ENCODE measurements at regions not wholly inside any gene's neighbourhood (a gene's known extent, or its start where the extent isn't known, plus 50 kb on each side); places are given as distances from the start of the nearest gene placed in this dataset.
A peak's percentile ranks its signal among the peaks of the same experiment; 100 is the strongest.

GRCh38 chr3:117191245-117191644 is 481.7 kb downstream of the TUSC7 start:
- H3K4me3 ChIP-seq, result no peak overlapping the region
- H3K9me3 ChIP-seq (replicated peaks), result no peaks in the 10 kb centered on the region
- H3K27me3 ChIP-seq, result no peaks in the 10 kb centered on the region
- no peaks in the 10 kb centered on the region for H3K4me1 ChIP-seq
- no peak for DNase-seq
- H3K36me3 ChIP-seq, result no peaks in the 10 kb centered on the region
- H3K27ac ChIP-seq, result no peak overlapping the region

DNA sequence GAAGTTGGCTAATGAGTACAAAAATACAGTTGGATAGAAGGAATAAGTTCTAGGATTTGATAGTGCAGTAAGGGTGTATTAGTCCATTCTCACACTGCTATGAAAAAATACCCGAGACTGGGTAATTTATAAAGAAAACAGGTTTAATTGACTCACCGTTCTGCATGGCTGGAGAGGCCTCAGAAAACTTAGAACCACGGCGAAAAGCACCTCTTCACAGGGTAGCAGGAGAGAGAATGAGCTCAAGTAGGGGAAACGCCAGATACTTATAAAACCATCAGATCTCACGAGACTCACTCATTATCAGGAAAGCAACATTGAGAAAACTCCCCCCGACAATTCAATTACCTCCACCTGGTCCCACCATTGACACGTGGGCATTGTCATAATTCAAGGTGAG is 483.3 kb downstream of the TUSC7 start:
- H3K9me3 ChIP-seq (replicated peaks), result no peaks in the 10 kb centered on the region
- H3K4me3 ChIP-seq, result no peak overlapping the region
- H3K27me3 ChIP-seq, result peaks cover 4% of the 10 kb centered on the region; the same call in 1 of the 2 replicates
- H3K4me1 ChIP-seq, result no peaks in the 10 kb centered on the region
- no peak overlapping the region for H3K27ac ChIP-seq
- H3K36me3 ChIP-seq, result no peaks in the 10 kb centered on the region
- no peak for DNase-seq

GRCh38 chr3:117193390-117193789 is 483.8 kb downstream of the TUSC7 start:
- Histone ChIP-seq H3K27ac (no peak overlapping the region), H3K9me3 (replicated peaks) (no peaks in the 10 kb centered on the region), H3K27me3 (peaks cover 7% of the 10 kb centered on the region; the same call in 1 of the 2 replicates), H3K4me1 (no peaks in the 10 kb centered on the region), H3K4me3 (no peak overlapping the region), H3K36me3 (no peaks in the 10 kb centered on the region)
- DNase-seq, result peak in 1 of 2 experiments; percentile 2

- Histone ChIP-seq H3K9me3 (replicated peaks) (no peaks in the 10 kb centered on the region), H3K27ac (no peak overlapping the region), H3K4me3 (no peak overlapping the region), H3K27me3 (peaks cover 7% of the 10 kb centered on the region; the same call in 1 of the 2 replicates), H3K4me1 (no peaks in the 10 kb centered on the region), H3K36me3 (no peaks in the 10 kb centered on the region)
- DNase-seq, result no peak
These were observed 485.5 kb downstream of the TUSC7 start for GRCh38 chr3:117195034-117195433.

DNA sequence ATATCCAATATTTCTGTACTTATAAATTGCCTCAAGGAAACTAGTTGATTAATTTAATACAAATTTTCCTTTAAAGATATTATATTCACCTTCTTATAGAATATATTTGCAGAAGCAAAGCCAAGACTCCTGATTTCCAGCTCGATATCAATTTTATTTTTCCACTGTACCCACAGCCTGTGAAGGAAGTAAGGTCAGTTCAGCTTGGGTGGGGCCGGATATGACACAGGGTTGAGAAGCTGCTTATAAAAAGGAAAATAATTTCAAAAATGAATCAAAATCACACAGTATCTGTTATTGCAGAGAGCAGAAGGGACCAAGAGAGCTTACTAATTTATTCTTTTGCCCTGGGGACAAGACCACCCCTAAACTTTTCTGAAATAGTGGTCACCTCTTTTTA is 491.4 kb downstream of the TUSC7 start:
- Histone ChIP-seq H3K36me3 (no peaks in the 10 kb centered on the region), H3K9me3 (replicated peaks) (no peaks in the 10 kb centered on the region), H3K27ac (no peak overlapping the region), H3K4me3 (no peak overlapping the region), H3K4me1 (no peaks in the 10 kb centered on the region), H3K27me3 (peaks cover 7% of the 10 kb centered on the region; the same call in 1 of the 2 replicates)
- no peak for DNase-seq

- Histone ChIP-seq H3K27me3 (peaks cover 7% of the 10 kb centered on the region; the same call in 1 of the 2 replicates), H3K4me1 (no peaks in the 10 kb centered on the region), H3K27ac (no peak overlapping the region), H3K4me3 (no peak overlapping the region), H3K9me3 (replicated peaks) (no peaks in the 10 kb centered on the region), H3K36me3 (no peaks in the 10 kb centered on the region)
- DNase-seq, result no peak
These were observed 492.6 kb downstream of the TUSC7 start for GRCh38 chr3:117201901-117202774.

DNA sequence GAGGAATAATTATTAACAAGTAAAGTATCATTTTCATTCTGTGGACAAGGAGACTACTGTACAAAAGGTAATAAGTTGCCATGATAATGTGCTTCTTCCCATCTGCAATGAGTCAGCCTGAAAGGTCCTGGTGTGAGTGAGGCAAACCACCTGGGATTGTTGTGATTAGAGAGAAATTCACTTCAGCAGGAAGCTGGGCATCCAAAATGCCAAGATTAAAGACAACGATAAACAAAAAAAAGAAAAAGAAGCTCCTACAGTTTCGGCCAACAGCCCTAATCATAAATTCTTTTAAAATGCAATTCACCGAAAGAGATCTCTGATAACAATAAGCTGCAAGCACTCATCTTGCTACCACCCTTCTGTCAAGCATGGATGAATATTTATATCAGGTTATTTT is 507.8 kb downstream of the TUSC7 start:
- Histone ChIP-seq H3K36me3 (no peaks in the 10 kb centered on the region), H3K9me3 (replicated peaks) (no peaks in the 10 kb centered on the region), H3K27me3 (0 out of 2 replicates have a peak, but pooled peaks cover 8% of the 10 kb centered on the region), H3K4me1 (no peaks in the 10 kb centered on the region), H3K4me3 (no peak overlapping the region), H3K27ac (no peak overlapping the region)
- DNase-seq, result no peak

GRCh38 chr3:117217760-117218316 is 508.3 kb downstream of the TUSC7 start:
- no peaks in the 10 kb centered on the region for H3K9me3 ChIP-seq (replicated peaks)
- no peaks in the 10 kb centered on the region for H3K36me3 ChIP-seq
- H3K4me3 ChIP-seq, result no peak overlapping the region
- H3K4me1 ChIP-seq, result no peaks in the 10 kb centered on the region
- no peak for DNase-seq
- 0 out of 2 replicates have a peak, but pooled peaks cover 8% of the 10 kb centered on the region for H3K27me3 ChIP-seq
- no peak overlapping the region for H3K27ac ChIP-seq

GRCh38 chr3:117218641-117219048 is 509.1 kb downstream of the TUSC7 start:
- H3K27ac ChIP-seq, result no peak overlapping the region
- H3K4me3 ChIP-seq, result no peak overlapping the region
- no peaks in the 10 kb centered on the region for H3K36me3 ChIP-seq
- 0 out of 2 replicates have a peak, but pooled peaks cover 8% of the 10 kb centered on the region for H3K27me3 ChIP-seq
- no peak for DNase-seq
- H3K9me3 ChIP-seq (replicated peaks), result no peaks in the 10 kb centered on the region
- no peaks in the 10 kb centered on the region for H3K4me1 ChIP-seq

DNA sequence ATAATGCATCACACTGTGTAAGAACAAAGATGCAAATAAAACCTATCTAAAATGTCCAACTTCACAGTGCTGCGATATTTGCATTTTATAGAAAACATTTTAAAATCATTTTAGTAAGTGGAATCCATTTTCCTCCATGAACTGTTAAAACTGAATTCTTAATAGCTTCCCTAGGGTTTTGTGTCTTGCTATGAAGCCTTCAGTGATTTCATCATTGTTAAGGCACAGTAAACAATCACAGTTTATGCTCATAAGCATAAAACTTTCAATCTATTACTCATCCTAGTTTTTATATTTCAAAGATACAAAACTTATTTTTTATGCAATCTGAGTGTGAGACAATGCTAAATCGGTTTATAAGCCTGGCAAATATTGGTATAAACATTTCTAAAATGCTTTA is 509.7 kb downstream of the TUSC7 start:
- no peaks in the 10 kb centered on the region for H3K36me3 ChIP-seq
- H3K4me1 ChIP-seq, result no peaks in the 10 kb centered on the region
- 0 out of 2 replicates have a peak, but pooled peaks cover 8% of the 10 kb centered on the region for H3K27me3 ChIP-seq
- DNase-seq, result no peak
- H3K27ac ChIP-seq, result no peak overlapping the region
- H3K9me3 ChIP-seq (replicated peaks), result no peaks in the 10 kb centered on the region
- no peak overlapping the region for H3K4me3 ChIP-seq

GRCh38 chr3:117226932-117227331 is 517.4 kb downstream of the TUSC7 start:
- Histone ChIP-seq H3K9me3 (replicated peaks) (no peaks in the 10 kb centered on the region), H3K36me3 (no peaks in the 10 kb centered on the region), H3K4me3 (no peak overlapping the region), H3K4me1 (no peaks in the 10 kb centered on the region), H3K27ac (no peak overlapping the region), H3K27me3 (no peaks in the 10 kb centered on the region)
- no peak for DNase-seq

- no peak overlapping the region for H3K27ac ChIP-seq
- H3K4me1 ChIP-seq, result no peaks in the 10 kb centered on the region
- H3K27me3 ChIP-seq, result no peaks in the 10 kb centered on the region
- H3K9me3 ChIP-seq (replicated peaks), result no peaks in the 10 kb centered on the region
- no peak overlapping the region for H3K4me3 ChIP-seq
- DNase-seq, result no peak
- H3K36me3 ChIP-seq, result no peaks in the 10 kb centered on the region
These were observed 518.9 kb downstream of the TUSC7 start for GRCh38 chr3:117228466-117228865.

DNA sequence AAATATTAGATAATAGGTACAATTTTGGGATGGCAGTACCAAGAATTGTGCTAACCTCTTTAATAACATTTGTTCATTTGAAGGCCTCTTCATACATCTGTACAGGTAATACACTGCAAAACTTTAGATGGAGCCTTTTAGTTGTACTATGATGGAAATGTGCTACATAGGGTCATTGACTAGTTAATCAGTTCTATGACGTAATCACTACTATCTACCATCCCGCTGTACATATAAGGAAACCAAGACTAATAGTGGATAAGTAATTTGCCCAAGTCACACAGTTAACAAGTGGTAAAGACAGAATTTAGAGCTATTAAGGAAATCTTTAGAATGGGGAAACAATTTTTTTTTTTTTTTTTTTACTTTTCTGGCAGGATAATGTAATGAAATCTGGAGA is 521.3 kb downstream of the TUSC7 start:
- DNase-seq, result no peak

DNA sequence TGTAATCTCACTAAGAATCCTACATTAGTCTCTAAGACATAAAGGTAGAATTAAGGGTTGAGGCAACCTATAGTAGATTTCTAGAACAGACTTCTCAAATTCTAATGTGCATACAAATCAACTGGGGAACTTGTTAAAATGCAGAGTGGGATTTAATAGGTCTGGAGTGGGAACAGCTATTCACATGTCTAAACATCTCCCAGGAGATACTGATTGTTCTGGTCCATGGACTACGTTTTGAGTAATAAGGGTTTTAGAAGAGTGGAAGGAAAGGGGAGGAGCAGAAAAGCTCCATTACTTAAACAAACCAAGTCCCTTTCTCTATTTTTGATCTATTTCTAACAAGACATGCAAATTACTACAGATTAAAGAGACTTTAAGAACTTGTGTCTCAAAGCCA is 524.8 kb downstream of the TUSC7 start:
- no peak overlapping the region for H3K4me3 ChIP-seq
- no peaks in the 10 kb centered on the region for H3K36me3 ChIP-seq
- no peaks in the 10 kb centered on the region for H3K9me3 ChIP-seq (replicated peaks)
- DNase-seq, result no peak
- no peak overlapping the region for H3K27ac ChIP-seq
- no peaks in the 10 kb centered on the region for H3K4me1 ChIP-seq
- H3K27me3 ChIP-seq, result no peaks in the 10 kb centered on the region

More for the DNA sequence above, 521.3 kb downstream of the TUSC7 start:
- Histone ChIP-seq H3K4me3 (no peak overlapping the region), H3K27me3 (no peaks in the 10 kb centered on the region), H3K36me3 (no peaks in the 10 kb centered on the region), H3K4me1 (no peaks in the 10 kb centered on the region), H3K9me3 (replicated peaks) (no peaks in the 10 kb centered on the region), H3K27ac (no peak overlapping the region)

DNA sequence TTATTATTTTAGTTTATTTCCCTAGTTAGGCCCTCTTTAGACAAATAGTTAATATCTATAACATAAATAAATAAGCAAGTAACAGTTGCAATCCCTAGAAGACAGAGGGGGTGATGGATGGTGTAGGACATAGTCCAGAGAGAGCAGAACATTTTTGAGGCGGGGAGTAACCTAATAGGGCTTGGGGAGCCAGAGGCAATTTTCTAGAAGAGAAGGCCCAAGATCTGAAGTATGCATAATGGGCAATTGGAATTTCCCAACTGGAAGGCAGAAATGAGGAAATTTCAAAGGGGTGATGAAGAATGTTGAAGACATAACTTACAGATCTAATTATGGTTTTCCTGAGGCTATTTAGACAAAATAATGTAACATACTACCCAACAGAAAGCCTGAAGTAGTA is 525.7 kb downstream of the TUSC7 start:
- Histone ChIP-seq H3K36me3 (no peaks in the 10 kb centered on the region), H3K27me3 (no peaks in the 10 kb centered on the region), H3K4me1 (no peaks in the 10 kb centered on the region), H3K27ac (no peak overlapping the region), H3K9me3 (replicated peaks) (no peaks in the 10 kb centered on the region), H3K4me3 (no peak overlapping the region)
- no peak for DNase-seq
